ENCODE measurements at regions not wholly inside any gene's neighbourhood (a gene's known extent, or its start where the extent isn't known, plus 50 kb on each side); places are given as distances from the start of the nearest gene placed in this dataset.
A peak's percentile ranks its signal among the peaks of the same experiment; 100 is the strongest.

DNA sequence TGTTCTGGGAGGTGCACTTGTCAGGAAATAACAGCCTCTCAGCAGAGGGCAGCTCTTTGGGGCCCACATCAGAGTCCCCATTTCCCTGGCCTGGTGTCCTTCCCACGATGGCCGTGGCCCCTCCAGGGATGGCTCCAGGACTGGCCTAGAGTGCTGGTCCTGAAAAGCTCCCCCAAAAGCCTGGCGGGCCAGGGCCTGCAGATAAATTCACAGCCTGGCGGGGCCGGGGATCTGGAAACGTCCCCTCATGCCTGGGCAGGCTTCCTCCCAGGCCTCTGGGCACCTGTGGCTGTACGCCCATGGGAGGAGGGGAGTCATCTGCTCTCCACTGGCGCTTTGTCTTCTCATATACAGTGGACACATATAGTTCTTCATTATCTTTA, 52.6 kb upstream of the HS6ST1 start:
- 90 to 92% methylated on average over 8 of the region's 8 CpGs for WGBS, 2 donors
- no peaks in the 10 kb centered on the region for H3K27me3 ChIP-seq
- no peaks in the 10 kb centered on the region for H3K4me1 ChIP-seq
- FAIRE-seq: no peak
- H3K27ac ChIP-seq: no peak overlapping the region
- no peak overlapping the region for H3K4me3 ChIP-seq
- intact Hi-C loops (cut with DNase I): no loop called here
- peak in 1 of 6 donors; percentile 52 for DNase-seq
- TF ChIP-seq, protein P1, sequence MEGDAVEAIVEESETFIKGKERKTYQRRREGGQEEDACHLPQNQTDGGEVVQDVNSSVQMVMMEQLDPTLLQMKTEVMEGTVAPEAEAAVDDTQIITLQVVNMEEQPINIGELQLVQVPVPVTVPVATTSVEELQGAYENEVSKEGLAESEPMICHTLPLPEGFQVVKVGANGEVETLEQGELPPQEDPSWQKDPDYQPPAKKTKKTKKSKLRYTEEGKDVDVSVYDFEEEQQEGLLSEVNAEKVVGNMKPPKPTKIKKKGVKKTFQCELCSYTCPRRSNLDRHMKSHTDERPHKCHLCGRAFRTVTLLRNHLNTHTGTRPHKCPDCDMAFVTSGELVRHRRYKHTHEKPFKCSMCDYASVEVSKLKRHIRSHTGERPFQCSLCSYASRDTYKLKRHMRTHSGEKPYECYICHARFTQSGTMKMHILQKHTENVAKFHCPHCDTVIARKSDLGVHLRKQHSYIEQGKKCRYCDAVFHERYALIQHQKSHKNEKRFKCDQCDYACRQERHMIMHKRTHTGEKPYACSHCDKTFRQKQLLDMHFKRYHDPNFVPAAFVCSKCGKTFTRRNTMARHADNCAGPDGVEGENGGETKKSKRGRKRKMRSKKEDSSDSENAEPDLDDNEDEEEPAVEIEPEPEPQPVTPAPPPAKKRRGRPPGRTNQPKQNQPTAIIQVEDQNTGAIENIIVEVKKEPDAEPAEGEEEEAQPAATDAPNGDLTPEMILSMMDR (IDR thresholded peaks at IDR 0.05): no peak
- no peak for ATAC-seq
- no peaks in the 10 kb centered on the region for H3K36me3 ChIP-seq
- no peaks in the 10 kb centered on the region for H3K9me3 ChIP-seq

DNA sequence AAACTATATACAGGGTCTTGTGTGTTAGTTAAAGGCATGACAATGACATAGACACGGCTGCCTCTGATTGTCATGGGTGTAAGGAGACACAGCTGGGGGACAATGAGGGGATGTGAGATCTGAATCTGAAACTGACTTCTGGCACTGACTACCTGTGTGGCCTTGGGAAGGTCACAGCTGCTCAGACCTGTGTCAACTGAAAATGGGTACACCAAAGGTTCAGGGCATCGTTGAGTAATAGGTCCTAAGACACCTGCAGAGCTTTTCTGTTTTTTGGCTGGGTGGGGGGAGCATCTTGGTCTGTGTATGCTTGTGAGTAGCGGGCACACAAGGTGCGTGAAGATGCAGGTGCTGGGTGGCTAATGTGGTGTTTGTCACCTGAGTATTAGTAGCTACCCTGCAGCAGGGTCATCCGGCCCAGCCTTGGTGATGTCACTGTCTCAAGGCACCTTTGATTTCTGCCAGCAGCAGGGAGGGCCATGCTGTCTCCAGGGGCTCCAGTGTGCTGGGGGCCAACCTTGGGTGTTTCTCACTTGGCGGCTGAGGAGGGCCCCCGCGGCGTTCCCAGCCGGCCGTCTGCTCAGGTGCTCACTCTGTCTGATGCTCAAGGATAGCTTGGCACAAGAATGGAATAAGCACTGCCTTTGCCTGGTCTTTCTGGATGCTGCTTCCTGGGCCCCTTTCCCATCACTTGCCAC, 53.1 kb upstream of the HS6ST1 start:
- H3K27me3 ChIP-seq: no peaks in the 10 kb centered on the region
- no peak overlapping the region for H3K27ac ChIP-seq
- 84 to 89% methylated on average over 11 of the region's 11 CpGs for WGBS, 2 donors
- ATAC-seq (no peak), DNase-seq (peak in 1 of 6 donors; percentile 39), FAIRE-seq (no peak)
- no peak overlapping the region for H3K4me3 ChIP-seq
- no peaks in the 10 kb centered on the region for H3K36me3 ChIP-seq
- H3K9me3 ChIP-seq: no peaks in the 10 kb centered on the region
- intact Hi-C loops (cut with DNase I): no loop called here
- H3K4me1 ChIP-seq: no peaks in the 10 kb centered on the region
- TF ChIP-seq, protein P1 (IDR thresholded peaks at IDR 0.05): no peak

DNA sequence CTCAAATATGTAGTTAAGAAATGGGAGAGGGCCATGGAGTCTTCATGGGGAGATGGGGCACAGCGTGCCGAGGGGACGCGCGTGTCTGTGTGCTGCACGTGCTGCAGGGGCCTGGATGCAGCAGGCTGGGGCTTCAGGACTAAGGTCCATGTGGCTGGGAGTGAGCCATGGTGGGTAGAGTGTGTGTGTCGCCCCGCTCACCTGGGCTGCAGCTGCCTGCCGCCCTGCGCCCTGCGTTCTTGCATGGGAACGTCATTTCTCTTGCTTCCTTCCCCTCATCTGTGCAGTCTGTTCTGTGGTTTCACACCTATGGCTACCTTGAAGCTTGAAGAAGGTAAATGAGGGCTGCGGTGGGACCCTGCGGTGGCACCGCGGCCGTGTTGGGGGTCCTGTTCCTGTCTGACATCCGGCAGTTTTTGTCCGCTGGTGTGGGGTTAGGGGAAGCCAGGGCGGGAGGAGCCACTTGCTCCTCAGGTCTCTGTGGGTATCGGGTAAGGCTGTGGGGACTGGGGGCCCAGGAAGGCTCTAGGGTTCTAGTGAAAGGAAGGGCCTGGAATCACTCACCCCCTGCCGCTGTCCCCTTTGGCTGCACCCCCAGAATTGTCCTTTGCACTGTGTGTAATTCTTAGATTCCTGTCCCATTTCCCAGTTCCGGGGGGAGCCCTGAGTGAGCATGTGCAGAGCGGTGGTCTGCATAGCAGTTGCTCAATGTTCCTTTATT, 54.1 kb upstream of the HS6ST1 start:
- Histone ChIP-seq H3K4me1 (no peaks in the 10 kb centered on the region), H3K27me3 (no peaks in the 10 kb centered on the region), H3K9me3 (no peaks in the 10 kb centered on the region), H3K4me3 (no peak overlapping the region), H3K27ac (no peak overlapping the region), H3K36me3 (no peaks in the 10 kb centered on the region)
- WGBS, 2 donors: 90 to 94% methylated on average over 24 of the region's 24 CpGs
- TF ChIP-seq, protein P1 (IDR thresholded peaks at IDR 0.05): no peak
- ATAC-seq: no peak
- DNase-seq: peak in 1 of 6 donors; percentile 49
- no peak for FAIRE-seq
- intact Hi-C loops (cut with DNase I): no loop called here

DNA sequence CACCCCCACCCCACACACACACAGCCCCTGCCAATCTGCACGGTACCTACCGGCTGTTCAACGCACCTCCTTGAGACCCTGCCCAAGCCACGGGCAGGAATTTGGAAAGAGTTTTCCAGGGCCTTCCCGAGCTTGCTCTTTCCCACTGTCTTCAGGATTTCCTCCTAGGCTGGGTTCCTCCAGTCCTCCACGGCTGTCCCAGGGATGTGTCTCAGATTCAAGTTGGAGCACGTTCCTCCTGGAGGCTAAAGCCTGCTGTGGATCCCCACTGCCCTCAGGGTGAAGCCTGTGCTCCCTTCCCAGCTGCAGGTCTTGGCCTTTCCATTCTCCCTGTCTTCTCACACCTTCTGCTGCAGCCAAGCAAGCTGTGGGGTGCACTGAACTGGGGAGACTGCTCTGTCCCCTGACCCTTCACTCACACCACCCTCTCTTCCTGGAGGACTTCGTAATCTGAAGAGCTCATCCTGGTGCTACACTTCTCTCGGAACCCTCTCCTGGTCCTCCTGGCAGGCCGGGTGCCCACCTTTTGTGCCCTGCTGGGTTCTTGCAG, 54.9 kb upstream of the HS6ST1 start:
- H3K27ac ChIP-seq: no peak overlapping the region
- H3K27me3 ChIP-seq: no peaks in the 10 kb centered on the region
- WGBS, 2 donors: 90 to 96% methylated on average over 10 of the region's 10 CpGs
- DNase-seq (peak in 1 of 6 donors; percentile 21), FAIRE-seq (no peak), ATAC-seq (no peak)
- H3K36me3 ChIP-seq: no peaks in the 10 kb centered on the region
- no peaks in the 10 kb centered on the region for H3K9me3 ChIP-seq
- intact Hi-C loops (cut with DNase I): no loop called here
- no peak overlapping the region for H3K4me3 ChIP-seq
- TF ChIP-seq, protein P1 (IDR thresholded peaks at IDR 0.05): no peak
- H3K4me1 ChIP-seq: no peaks in the 10 kb centered on the region

Data from pancreas (tissue), 10 donors.